K562 (cell line): ENCODE measurements at regions not wholly inside any gene's neighbourhood (a gene's known extent, or its start where the extent isn't known, plus 50 kb on each side); places are given as distances from the start of the nearest gene placed in this dataset.

Source experiments
- E2F1 ChIP-seq: sonication (generic); formaldehyde crosslinking; IDR thresholded peaks from 2 replicates; pipeline ENCODE4 v1.8.1; 2023; ENCODE audit warnings: mild to moderate bottlenecking, missing genetic modification reagents, moderate library complexity
- FOSL1 ChIP-seq: fragments of 200-800 bp; sonication (Bioruptor generic); conservative IDR thresholded peaks from 2 replicates; pipeline ENCODE4 v1.6.1; 2016; ENCODE audit warnings: missing genetic modification characterization, missing compliant biosample characterization
- HDAC1 ChIP-seq, 2 experiments: fragments of 450-650 bp; IDR thresholded peaks; 2 replicates each; pipeline ENCODE4 v1.6.1; 2016 to 2017; ENCODE audit warnings: inconsistent platforms in 1 of 2, mild to moderate bottlenecking in 1 of 2, moderate library complexity in 1 of 2
- NR2C2 ChIP-seq, 2 experiments: fragments of 200-800 bp in 1 of 2; sonication (Bioruptor generic) in 1 of 2; sonication (generic) in 1 of 2; formaldehyde crosslinking in 1 of 2; IDR thresholded peaks; 2 replicates each; pipeline versions ENCODE4 v1.6.1 to v1.8.0; 2016 to 2022; ENCODE audit warnings: mild to moderate bottlenecking in 1 of 2, missing compliant biosample characterization in 1 of 2, missing genetic modification characterization in 1 of 2, missing genetic modification reagents in 1 of 2
- PCBP2 ChIP-seq: fragments of 200-400 bp; formaldehyde crosslinking; IDR thresholded peaks from 2 replicates; pipeline ENCODE4 v1.6.1; 2018; ENCODE audit warnings: low read length, low read depth, mild to moderate bottlenecking, moderate library complexity; ENCODE audit not compliant: poor library complexity, severe bottlenecking
- ZBTB7A ChIP-seq: IDR thresholded peaks from 2 replicates; pipeline ENCODE4 v1.6.1; 2011; ENCODE audit warnings: low read depth, mild to moderate bottlenecking, low read length, moderate library complexity, borderline replicate concordance; ENCODE audit not compliant: control insufficient read depth
- ZKSCAN1 ChIP-seq: fragments of 150-350 bp; IDR thresholded peaks from 2 replicates; pipeline ENCODE4 v1.6.1; 2016; ENCODE audit warnings: low read depth, low read length
- ZNF134 ChIP-seq: fragments of 250-450 bp; sonication (Bioruptor Pico); conservative IDR thresholded peaks from 2 replicates; pipeline ENCODE4 v1.4.0; 2020

- no peak for TF ChIP-seq FOSL1 (tag)
- TF ChIP-seq PCBP2, result no peak
- TF ChIP-seq HDAC1 (IDR thresholded peaks at IDR 0.05), result no peak
- TF ChIP-seq ZKSCAN1, result no peak
- no peak for TF ChIP-seq ZBTB7A
- TF ChIP-seq NR2C2 (CRISPR knock-in tag; IDR thresholded peaks at IDR 0.05), result no peak
- TF ChIP-seq NR2C2 (tag; IDR thresholded peaks at IDR 0.05), result no peak
- TF ChIP-seq E2F1 (CRISPR knock-in tag), result no peak
- no peak for TF ChIP-seq ZNF134
Observed at GRCh38 chr5:103446813-103447212, 115.8 kb downstream of the NUDT12 start.
